HG03354 (cell line): ENCODE measurements at regions not wholly inside any gene's neighbourhood (a gene's known extent, or its start where the extent isn't known, plus 50 kb on each side); places are given as distances from the start of the nearest gene placed in this dataset.

ENCODE experiments used
- ATAC-seq: cut with Tn5 transposase; IDR thresholded peaks from one replicate; pipeline ENCODE4 v1.9.1; 2021; ENCODE audit warnings: mild to moderate bottlenecking; ENCODE audit not compliant: unreplicated experiment, poor library complexity, severe bottlenecking

DNA sequence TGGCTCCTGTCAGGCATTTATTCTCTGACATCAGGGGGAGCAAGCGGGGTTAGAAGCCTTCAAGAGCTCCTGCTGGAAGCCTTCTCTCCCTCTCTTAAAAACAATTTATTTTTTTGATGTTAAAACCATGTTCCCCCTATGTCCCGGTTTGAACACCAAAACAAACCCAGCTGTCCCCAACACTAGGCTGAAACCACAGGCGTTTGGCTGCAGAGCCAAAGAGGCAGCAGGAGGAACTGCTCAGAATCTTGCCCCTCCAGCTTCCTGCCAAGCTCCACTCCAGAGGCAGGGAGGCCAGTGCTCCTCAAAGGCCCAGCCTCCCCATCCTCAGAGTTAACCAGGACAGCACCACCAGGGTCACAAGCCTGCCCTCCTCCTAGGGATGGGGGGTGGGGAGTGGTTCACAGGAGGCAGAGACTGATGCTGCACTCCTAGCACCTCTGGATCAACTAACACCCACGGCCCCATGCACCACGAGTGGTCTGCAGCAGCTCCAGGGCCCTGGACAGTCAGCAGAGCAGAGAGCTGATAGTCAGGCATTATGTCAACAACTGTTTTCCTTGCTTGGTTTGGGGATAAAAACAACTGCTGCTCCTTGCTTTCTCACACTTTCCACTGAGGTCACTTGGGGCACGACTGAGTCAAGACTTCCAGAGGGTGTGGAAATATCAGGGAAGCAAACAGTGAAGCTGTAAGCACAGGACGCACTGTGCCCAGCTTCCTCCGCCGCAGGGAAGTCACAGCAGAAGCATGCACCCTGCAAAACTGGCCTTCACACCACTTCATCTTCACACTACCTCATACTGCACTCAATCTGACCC is 96.5 kb upstream of the ADRA1B start:
- ATAC-seq, result no peak

DNA sequence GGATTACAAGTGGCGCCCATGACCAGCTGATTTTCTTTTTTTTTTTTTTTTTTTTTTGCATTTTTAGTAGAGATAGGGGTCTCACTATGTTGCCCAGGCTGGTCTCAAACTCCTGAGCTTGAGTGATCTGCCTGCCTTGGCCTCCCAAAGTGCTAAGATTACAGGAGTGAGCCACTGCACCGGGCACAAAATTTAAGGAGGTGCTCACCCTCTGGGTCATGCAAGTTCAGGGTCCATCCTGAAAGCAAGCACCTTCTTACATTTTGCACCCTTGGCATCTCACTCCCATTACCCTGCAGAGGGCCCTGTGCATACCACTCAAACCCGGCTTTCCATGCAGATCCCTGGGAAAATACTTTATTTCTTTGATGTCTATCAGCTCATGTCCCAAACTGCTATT is 95.6 kb upstream of the ADRA1B start:
- no peak for ATAC-seq

DNA sequence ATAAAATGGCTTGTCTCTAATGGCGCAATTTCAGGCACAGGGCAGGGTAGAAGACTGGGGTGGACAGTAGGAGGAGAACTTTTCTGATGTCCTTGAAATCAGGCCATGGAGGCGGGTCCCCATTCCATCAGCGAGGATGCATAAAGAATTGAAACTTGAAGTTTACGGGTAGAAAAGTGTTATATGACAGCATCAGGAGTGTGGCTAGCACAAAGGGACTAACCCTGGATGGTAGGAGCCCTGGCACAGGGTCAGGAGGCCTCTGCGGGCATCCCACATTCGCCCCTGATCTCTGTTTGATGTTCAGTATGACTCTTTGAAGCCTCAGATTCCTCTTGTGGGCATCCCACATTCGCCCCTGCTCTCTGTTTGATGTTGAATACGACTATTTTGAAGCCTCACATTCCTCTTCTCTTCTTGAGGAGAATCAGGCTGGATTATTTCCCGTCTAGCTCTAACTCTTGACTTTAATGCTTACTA is 94.8 kb upstream of the ADRA1B start:
- no peak for ATAC-seq

DNA sequence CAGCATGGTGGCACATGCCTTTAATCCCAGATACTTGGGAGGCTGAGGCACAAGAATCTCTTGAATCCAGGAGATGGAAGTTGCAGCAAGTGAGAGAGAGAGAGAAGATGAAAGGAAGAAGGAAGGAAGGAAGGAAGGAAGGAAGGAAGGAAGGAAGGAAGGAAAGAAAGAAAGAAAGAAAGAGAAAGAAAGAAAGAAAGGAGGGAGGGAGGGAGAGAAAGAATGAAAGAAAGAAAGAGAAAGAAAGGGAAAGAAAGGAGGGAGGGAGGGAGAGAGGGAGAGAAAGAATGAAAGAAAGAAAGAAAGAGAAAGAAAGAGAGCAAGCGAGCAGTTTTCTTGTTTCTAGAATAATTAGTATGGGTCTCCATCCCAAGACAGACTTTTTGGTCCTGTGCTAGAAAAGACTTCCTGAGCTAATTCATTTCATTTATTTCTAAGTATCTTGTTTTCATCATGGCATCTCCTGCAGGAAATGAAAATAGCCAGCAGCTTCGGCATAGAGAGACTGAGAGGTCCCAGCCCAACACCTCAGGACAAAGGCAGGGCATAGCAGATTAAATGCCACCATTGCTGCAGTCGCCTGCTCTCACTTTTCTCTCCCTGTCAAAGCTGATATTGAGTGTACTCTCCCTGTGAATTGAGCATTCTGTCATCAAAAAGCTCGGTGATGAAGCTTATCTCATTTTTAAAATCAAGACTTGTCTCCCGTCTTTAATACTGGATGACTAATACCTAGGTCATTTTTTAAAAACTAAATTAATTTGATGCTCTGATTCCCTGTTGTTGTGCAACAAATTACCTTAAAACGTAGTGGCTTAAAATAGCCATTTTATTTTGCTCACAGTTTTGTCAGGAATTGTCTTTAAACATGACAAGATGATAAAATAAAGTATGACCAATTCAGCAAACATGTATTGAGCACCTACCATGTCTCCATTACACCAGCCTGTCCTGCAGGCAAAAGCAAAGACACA is 91.8 kb upstream of the ADRA1B start:
- no peak for ATAC-seq

DNA sequence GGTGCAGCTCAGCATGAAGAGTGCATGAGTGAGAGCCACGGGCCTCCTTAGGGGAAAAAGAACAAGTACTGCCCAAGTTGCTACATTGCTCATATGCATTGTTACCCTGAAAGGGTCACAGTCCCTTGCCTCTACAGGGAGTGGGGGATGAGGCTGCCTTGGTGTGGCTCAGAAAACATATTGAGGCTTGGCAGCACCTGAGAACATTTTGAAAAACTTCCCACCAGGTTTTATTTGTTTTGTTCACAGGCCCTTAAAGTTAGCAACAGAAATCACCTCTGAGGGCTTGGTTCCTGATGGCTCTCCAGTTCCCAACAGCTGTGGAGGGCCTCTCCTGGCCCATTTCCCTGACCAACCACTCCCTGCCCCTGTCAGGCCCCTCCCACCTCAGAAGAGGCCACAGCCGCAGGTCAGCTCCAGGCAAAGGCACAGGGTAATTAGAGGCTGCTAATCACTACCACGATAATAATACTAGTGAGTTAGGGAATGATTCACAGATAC is 90.7 kb upstream of the ADRA1B start:
- ATAC-seq, result no peak

DNA sequence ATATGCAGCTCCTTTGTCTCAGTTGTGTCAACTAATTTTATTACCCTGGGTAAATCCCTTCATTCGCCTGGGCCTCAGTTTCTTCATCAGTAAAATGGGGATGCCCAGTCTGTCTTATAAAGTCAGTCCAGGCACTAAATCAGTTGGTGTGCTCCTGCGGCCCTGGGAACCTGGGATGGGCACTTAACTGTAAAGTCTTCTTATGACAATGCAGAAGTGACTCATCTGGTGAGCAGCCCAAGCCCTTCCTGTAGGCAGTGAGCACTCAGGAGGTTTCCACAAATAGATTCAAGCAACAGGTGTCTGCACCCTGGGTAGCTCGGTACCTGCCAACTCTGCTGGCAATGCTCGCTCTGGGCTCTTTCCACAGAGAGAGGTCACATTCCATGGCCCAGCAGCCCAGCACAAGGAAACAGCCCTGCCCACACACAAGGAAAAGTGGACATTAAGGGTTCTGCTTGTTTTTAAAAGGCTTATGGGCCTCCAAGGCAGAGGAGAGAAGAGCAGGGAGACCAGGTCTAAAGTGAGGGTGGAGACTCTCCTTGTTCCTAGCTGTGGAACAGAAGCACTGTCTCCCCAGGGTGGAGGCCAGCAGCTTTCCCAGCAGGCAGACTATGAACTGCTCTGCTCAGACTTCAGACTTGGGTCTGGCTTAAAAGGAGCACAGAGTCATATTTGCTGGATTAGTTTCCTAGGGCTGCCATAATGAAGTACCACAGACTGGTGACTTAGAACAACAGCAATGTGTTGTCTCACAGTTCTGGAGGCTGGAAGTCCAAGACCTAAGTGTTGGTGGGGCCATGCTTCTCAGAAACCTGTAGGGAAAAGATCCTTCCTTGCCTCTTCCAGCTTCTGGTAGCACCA is 89.7 kb upstream of the ADRA1B start:
- ATAC-seq, result peak; percentile 96

DNA sequence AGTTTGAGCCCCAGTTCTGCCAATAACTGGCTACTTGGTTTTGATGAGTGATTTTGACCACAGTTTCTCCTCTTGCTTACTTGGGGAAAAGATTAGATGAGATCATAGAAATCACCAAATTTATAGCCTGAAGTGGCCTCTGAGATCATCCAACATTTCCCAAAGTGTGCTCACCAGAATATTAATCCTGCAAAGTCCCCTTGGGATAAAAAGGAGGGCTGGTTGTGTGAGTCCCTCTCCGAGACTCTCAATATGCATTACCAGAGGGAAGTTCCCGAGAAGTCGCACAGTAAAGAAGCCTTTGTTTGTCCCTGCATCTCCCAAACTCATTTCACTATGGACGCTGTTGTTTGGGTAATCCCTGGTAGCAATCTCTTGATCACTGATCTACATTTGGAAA is 88.4 kb upstream of the ADRA1B start:
- no peak for ATAC-seq

DNA sequence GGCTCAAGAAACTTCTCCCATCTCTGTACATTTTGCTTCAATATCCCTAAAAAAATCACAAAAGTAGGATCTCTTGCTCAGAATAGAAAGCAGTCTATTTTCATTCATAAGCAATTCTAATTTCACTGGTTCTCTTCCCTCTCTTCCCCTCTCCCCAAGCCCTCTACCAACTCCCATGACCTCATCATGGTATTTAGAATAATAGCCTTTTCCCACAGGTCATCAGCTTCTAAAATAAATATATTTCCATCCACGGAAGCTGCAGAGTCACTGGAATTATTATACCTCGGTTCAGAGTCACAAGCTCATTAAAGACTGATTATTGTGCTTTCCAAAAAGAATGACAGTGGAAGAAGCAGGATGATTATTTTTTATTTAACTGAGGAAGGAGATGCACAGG is 84.2 kb upstream of the ADRA1B start:
- ATAC-seq, result no peak

DNA sequence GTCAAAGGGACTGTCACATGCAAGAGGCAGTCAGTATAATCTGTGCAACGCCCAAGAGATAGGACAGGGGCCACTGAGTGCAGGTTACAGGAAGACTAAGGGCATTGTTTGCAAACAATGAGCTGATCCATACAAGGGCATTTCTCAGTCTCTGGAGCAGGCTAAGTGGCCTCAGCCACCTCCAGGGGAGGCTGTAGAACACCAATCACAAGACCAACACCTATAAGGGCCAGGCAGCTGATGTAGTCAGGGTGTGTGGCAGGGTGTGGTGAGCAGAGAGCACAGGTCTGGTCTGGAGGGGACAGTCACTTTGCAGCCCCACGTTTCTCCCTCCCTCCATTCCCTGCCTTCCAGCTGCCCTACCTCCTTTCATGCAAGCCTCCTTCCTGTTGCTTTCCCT is 83.2 kb upstream of the ADRA1B start:
- ATAC-seq, result no peak

DNA sequence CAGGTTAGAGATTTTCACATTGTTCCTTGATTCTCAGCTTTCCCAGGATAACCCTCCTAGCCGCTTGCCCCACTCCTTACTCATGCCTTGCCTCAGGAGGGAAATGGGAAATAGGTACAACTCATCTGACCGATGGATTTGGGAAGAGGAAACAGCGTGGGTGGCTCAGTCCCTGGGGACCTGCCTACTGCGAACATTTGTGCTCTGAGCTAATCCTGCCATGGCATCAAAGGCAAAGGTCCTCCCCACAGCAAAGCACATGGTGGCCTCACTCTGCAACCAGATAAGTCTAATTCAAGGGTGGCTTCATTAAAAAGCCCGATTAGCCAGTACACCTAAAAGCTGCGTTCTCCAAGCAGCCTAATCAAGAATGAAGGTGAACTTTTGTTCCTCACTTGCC is 82.4 kb upstream of the ADRA1B start:
- no peak for ATAC-seq

DNA sequence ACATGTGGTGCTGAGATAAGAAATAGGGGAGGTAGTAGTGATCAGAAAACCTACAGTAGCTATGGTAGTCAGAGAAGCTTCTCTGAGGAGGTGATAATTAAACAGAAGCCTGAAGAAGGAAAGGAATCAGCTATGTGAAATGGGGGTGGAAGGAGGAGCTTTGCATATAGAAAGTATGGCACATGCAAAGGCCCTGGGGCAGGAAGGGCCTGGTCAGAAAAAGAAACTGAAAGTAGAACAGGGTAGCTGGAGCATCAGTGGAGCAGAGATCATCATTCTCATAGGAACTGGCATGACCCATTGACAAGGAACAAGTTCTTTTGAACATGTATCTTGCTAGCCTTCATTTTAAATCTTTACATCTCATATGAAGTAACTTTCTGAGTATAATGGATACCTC is 80.7 kb upstream of the ADRA1B start:
- ATAC-seq, result no peak

DNA sequence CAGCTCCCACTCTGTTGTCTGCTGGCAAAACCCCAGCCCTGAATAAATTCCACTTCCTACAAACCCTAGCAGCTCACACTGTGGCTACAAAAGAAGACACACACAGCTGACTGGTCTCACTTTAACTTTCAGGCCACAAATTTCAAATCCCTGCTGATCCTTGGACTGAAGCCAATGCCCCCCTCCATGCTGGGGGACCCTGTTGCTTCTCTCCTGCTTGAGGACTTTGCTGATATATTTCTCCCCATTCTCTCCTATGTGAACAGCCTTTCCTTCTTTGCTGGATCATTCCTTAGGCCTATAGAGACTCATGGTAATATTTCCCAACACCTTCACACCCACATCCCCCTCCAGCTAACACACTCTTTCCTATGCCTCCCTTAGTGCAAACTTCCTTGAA is 79.6 kb upstream of the ADRA1B start:
- ATAC-seq, result no peak

DNA sequence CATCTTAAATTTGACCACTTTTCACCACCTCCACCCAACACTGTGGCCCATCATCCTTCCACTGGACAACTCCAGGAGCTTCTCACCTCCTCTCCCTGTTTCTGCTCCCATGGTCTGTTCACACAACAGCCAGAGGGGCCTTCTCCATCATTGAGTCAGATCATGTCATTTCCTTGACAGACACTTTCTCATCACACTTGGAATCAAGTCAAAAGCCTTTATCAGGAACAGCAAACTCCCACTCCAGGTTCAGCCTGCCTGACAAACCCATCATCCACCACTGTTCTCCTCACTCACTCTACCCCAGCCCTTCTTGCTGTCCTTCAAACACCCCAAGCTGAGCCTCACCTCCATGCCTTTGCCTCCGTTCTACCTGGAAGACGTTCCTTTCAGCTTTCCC is 78.4 kb upstream of the ADRA1B start:
- ATAC-seq, result no peak

DNA sequence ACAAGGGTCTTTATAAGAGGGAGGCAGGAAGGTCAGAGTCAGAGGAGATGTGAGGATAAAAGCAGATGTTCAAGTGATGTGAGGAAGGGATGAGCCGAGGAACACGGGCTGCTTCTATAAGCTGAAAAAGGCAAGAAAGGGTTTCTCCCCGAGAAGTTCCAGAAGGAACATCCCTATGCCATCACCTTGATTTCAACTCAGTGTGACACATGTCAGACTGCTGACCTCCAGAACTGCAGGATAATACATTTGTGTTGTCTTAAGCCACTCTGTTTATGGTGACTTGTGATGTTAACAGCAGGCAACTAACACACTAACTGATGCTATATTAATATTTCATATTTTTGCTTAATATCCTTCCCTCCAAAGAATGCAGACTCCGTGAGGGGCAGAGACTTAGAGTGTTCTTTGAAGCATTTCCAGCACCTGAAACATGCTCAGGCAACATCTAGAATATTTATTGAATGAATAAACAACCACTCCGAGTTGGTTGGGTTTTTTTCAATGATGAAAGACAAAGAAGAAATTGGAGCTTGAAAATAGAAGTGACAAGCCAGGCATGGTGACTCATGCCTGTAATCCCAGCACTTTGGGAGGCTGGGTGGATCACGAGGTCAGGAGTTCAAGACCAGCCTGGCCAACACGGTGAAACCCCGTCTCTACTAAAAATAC is 77.6 kb upstream of the ADRA1B start:
- no peak for ATAC-seq

DNA sequence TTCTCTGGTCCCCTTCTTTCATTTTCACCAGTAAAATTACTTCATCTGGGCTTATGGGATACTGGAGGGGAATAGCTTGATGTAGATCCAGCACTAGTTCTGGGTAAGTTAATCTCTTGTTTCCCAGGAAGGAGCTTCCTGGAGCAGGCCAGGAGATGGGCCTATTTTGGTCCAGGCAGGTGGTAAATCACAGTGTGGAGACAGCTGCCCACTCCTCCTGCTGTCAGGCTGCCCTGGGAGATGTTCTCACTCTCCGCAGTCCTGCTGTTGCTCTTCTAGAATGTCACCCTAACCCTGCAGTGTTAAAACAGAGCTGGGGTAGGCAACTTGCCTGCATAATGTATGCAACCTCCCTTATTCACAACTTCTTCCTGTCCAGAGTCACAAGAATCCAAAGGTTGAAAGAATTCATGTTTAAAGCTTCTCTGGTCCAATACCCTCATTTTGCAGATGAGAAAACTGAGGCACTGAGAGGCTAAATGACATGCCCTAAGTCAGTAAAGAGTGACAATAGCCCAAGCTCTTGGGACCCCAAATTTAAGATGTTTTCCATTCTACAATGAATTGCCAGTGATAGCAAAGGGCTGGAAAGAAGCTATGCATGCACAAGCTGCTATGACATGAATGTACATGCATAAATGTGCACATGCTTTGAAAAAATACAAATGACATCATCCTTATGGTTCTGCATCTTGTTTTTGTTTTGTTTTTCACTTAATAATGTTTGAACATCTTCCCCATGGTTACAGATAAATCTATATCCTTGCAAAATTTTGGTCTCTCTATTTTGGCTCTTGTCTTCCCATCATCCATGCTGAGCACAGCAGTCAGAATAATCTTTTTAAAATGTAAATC is 71.8 kb upstream of the ADRA1B start:
- no peak for ATAC-seq

DNA sequence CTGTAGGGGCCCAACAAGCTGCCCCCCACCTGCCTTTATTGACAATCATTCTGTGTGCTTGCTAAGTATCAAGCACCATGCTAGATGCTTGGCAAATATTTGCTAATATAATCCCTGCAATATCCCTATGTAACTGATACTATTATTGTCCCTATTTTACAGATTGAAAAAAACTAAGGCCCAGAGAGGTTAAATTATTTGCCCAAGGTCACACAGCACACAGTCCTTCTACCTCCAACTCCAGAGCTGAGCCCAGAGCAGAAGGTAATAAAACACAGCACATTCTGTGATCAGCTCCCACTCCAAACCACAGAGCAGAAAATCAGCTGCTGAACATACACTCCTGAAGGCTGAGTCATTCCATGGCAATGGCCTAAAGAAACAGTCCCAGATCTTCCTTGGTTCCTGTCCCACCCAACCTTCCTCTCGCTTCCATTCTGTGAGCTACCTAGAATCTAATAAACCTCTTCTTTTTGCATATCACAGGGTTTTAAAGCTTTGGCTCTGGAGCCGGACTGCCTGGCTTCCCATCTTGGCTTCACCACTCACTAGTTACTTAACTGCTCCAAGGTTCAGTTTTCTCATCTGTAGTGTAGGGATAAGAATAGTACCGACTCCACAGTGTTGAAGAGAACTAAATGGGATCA is 66.7 kb upstream of the ADRA1B start:
- ATAC-seq, result no peak

DNA sequence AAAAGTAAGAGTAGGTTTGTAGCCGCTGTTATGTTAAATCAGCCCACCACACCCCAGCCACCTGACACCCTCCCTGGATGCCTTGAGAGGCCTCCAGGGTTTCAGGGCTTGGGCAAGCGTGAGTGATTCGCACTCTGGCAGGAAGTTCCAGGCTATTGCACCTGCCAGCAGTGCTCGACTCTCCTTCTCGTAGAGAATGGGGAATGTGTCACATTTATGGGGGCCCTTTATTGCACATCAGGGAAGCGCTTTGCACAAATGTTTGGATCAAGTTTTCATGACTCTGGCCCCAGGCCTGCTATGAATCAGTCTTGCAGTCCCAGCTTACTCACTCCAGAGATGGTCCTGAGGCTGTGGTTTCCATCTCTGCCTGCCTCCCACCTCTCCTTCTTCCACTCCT is 66.1 kb upstream of the ADRA1B start:
- no peak for ATAC-seq

DNA sequence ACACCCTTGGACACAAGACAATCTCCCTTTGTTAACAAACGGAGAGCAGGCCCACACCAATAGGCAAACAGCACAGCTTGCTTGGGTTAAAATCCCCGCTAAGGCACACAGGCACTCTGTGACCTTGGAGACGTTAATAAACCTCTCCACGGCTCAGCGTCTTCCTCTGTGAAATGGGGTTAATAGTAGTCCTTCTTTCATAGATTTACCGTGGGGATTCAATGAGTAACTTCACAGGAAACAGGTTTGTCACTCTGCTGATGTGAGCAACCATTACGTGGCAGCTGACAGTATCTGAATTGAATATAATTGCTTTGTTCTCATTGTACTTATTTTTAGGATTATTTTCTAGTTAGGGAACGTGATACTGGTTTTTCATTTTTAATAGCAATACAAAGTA is 65.2 kb upstream of the ADRA1B start:
- no peak for ATAC-seq
